ENCODE measurements at regions not wholly inside any gene's neighbourhood (a gene's known extent, or its start where the extent isn't known, plus 50 kb on each side); places are given as distances from the start of the nearest gene placed in this dataset.

DNA sequence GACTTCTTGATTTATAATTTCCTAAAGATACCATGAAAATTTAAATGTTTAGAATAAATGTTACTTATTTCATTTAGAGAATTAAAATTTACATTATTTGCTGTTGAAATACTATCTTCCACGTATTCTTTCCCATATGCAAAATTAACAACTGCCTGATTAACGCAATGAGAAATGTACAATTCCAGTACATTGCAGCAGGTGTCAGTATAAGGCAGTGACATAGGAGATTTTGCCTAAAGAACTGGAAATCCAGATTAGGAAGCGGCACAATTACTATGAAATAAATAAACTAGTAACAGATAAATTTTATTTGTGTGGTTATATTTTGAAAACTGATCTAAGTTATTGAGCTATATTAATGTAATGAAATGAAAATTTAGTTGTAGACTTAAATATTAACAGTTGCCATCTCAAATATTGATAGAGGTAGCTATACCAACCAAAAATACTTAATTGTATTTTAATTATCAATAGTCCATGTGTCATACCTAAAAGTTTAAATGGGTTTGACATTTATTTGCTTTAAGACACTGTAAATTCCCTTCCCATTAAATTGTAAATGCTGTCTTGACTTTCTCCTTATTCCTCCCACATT is 300.2 kb downstream of the UTRN start:
- peaks cover 11% of the 10 kb centered on the region; the same call in 1 of the 2 replicates for H3K36me3 ChIP-seq
- no peaks in the 10 kb centered on the region for H3K27me3 ChIP-seq (replicated peaks)
- no peaks in the 10 kb centered on the region for H3K4me1 ChIP-seq (replicated peaks)
- peak in 1 of 2 experiments; percentile 21 for DNase-seq (ENCODE audit: low read depth in 1 of 2, low spot score in 2 of 2)
- no peaks in the 10 kb centered on the region for H3K9me3 ChIP-seq (replicated peaks)
- no peak overlapping the region for H3K27ac ChIP-seq
- no peak overlapping the region for H3K4me3 ChIP-seq

DNA sequence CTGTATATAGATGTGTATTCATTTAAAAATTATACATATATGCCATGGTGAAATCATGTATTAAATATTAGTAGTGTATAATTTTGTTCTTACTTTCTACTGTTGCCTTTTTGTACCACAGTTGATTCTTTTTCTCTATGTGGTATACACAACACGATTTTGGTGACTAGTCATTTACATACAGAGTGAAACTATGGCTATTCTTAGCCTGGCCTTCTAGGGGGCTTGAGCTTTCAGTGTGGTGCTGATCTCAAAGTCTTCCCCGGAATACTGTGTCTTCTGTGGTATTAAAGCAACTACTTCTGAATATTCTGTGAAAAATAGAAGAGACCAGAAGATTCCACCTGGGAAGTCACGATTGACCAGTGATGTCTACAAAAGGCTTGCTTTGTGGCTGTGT is 301.9 kb downstream of the UTRN start:
- no peak for DNase-seq (ENCODE audit: low read depth in 1 of 2, low spot score in 2 of 2)
- Histone ChIP-seq H3K4me1 (replicated peaks) (no peaks in the 10 kb centered on the region), H3K27ac (no peak overlapping the region), H3K4me3 (no peak overlapping the region), H3K36me3 (peaks cover 8% of the 10 kb centered on the region; the same call in 1 of the 2 replicates), H3K9me3 (replicated peaks) (no peaks in the 10 kb centered on the region), H3K27me3 (replicated peaks) (no peaks in the 10 kb centered on the region)

DNA sequence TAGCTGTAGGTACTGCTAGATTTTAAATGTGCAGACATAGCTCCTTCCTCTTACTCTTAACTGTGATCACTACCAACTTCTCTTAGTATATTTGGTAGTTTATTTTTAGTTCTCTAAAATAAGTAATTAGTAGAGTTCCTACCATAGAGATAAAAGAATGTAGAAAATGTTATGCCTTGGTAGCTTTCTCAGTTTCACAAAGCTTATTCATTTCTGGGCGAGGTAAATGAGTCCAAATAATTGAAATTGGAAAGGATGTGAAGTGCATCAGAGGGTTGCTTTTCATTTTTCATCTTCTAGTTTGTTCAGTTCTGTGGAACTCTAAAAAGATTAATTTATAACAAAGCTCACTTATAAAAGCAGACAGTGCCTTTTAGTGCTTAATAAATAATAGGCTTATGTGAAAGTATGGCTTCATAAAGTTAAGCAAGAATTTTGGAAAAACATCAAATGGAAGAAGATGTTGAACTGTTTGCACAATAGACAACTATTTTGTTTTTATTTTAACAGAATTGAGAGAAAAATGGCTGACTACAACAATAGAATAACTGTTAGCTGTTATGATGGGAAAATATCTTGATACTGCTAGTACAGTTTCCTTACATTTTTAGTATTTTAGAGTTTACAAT is 303.7 kb downstream of the UTRN start:
- H3K9me3 ChIP-seq (replicated peaks): no peaks in the 10 kb centered on the region
- no peaks in the 10 kb centered on the region for H3K4me1 ChIP-seq (replicated peaks)
- H3K27me3 ChIP-seq (replicated peaks): no peaks in the 10 kb centered on the region
- no peak overlapping the region for H3K27ac ChIP-seq
- no peak for DNase-seq (ENCODE audit: low read depth in 1 of 2, low spot score in 2 of 2)
- H3K36me3 ChIP-seq: peaks cover 17% of the 10 kb centered on the region; the same call in 1 of the 2 replicates
- H3K4me3 ChIP-seq: no peak overlapping the region

DNA sequence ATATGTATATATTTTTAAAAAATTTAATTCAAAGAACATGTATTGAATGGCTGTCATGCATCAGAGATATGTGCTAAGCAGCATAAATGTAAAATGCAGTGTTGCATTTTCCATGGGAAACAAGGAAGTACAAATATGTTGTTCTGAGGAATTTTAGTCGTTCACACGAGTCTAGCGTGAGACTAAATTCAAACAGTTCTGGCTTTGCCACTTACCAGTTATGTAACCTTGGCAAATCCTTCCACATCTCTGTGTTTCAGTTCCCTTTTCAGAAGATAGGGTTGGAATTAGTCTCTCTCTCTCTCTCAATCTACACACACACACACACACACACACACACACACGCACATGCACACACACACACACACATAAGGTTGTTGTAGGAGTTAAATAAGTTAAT is 305.4 kb downstream of the UTRN start:
- Histone ChIP-seq H3K4me1 (replicated peaks) (no peaks in the 10 kb centered on the region), H3K27me3 (replicated peaks) (no peaks in the 10 kb centered on the region), H3K27ac (no peak overlapping the region), H3K9me3 (replicated peaks) (no peaks in the 10 kb centered on the region), H3K36me3 (peaks cover 17% of the 10 kb centered on the region; the same call in 1 of the 2 replicates), H3K4me3 (no peak overlapping the region)
- DNase-seq (ENCODE audit: low read depth in 1 of 2, low spot score in 2 of 2): no peak

DNA sequence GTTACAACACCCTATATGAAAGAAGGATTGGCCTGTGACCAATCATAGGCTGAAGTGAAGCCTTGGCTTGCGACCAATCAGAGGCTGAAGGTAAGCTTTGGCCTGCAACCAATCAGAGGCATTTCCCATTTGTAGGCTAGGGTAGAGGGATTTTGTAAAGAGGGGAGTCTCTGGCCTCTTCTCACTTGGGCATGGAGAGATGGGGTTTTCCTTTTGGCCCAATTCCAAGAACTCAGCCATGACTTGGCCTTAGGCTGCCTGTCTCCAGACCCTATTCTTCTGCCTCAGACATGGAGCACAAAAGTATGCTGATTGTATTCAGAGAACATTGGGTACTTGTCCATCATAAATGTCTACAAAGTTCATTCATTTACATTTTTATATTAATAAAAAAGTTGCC is 308.3 kb downstream of the UTRN start:
- H3K4me3 ChIP-seq: no peak overlapping the region
- no peaks in the 10 kb centered on the region for H3K27me3 ChIP-seq (replicated peaks)
- H3K9me3 ChIP-seq (replicated peaks): no peaks in the 10 kb centered on the region
- H3K4me1 ChIP-seq (replicated peaks): no peaks in the 10 kb centered on the region
- no peak for DNase-seq (ENCODE audit: low read depth in 1 of 2, low spot score in 2 of 2)
- H3K36me3 ChIP-seq: peaks cover 8% of the 10 kb centered on the region; the same call in 1 of the 2 replicates
- no peak overlapping the region for H3K27ac ChIP-seq

DNA sequence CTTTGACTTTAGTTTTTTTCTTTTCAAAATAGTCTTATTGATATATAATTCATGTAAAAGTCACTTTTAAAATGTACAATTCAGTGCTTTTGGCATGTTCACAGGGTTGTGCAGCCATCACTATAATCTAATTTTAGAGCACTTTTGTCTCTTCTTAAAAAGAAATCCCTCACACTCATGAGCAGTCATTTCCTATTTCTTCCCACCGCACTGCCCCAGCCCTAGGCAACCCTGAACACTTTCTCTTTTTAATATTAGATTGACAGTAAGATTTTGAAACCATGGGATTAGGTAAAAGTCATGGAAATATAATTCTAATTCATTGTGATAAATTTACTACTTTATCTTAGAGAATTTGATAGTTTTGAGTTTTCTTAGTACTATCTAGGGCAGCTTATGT is 309.4 kb downstream of the UTRN start:
- Histone ChIP-seq H3K27ac (no peak overlapping the region), H3K27me3 (replicated peaks) (no peaks in the 10 kb centered on the region), H3K4me1 (replicated peaks) (no peaks in the 10 kb centered on the region), H3K36me3 (peaks cover 9% of the 10 kb centered on the region; the same call in 1 of the 2 replicates), H3K9me3 (replicated peaks) (no peaks in the 10 kb centered on the region), H3K4me3 (no peak overlapping the region)
- no peak for DNase-seq (ENCODE audit: low read depth in 1 of 2, low spot score in 2 of 2)

DNA sequence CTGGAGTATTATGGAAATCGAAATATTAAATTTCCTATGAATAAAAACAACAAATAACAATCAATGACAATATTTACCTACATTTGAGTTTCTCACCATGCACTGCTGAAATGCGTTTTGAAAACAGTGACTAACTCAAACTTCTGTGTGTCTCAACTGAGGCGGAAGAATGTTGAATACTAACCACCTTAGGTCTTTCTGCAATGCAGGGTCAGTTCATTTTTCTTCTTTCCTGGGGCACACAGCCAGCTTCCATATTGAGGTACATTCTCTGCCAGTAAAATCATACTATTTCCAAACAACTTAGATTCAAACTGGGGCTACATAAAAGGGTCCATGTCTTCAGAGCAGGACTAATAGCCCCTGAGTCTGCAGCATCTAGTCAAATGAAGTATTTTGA is 310.1 kb downstream of the UTRN start:
- Histone ChIP-seq H3K27ac (no peak overlapping the region), H3K9me3 (replicated peaks) (no peaks in the 10 kb centered on the region), H3K4me1 (replicated peaks) (no peaks in the 10 kb centered on the region), H3K36me3 (peaks cover 11% of the 10 kb centered on the region; the same call in 1 of the 2 replicates), H3K4me3 (no peak overlapping the region), H3K27me3 (replicated peaks) (no peaks in the 10 kb centered on the region)
- DNase-seq (ENCODE audit: low read depth in 1 of 2, low spot score in 2 of 2): no peak

DNA sequence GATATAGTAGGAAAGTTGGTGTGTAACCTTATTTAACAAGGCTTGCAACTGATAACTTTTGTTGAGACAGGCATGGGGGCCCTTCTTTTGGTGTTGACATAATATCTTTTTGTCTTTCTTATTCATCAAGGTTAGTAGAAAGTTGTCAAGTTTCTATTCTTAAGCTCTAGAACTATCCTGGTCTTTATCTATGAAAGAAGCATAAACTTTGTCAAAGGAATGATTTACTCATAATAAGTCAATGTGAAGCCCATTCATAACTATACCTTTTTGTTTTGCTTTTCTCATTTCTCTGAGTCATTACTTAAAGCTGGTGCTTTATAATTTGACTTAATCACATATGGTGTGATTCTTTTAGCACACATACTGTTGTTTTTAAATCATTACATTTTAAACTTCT is 312.4 kb downstream of the UTRN start:
- Histone ChIP-seq H3K36me3 (0 out of 2 replicates have a peak, but pooled peaks cover 11% of the 10 kb centered on the region), H3K27ac (no peak overlapping the region), H3K27me3 (replicated peaks) (no peaks in the 10 kb centered on the region), H3K4me3 (no peak overlapping the region), H3K9me3 (replicated peaks) (no peaks in the 10 kb centered on the region), H3K4me1 (replicated peaks) (no peaks in the 10 kb centered on the region)
- no peak for DNase-seq (ENCODE audit: low read depth in 1 of 2, low spot score in 2 of 2)

DNA sequence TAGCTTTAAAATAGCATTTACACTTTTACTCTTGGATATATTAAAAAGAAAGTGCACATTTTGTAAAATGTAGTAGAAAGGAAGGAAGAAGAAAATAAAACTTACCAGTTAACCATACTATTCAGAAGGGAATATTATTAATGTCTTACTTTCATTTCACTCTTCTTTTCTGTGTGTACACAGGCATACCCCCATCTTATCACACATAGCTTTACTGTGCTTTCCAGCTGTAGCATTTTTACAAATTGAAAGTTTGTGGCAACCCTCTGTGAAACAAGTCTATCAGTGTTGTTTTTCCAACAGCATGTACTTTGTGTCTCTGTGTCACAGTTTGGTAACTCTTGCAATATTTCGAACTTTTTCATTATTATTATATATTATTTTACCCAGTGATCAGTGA is 314.5 kb downstream of the UTRN start:
- H3K27me3 ChIP-seq (replicated peaks): no peaks in the 10 kb centered on the region
- no peaks in the 10 kb centered on the region for H3K4me1 ChIP-seq (replicated peaks)
- no peak overlapping the region for H3K27ac ChIP-seq
- H3K36me3 ChIP-seq: 0 out of 2 replicates have a peak, but pooled peaks cover 3% of the 10 kb centered on the region
- H3K9me3 ChIP-seq (replicated peaks): no peaks in the 10 kb centered on the region
- no peak overlapping the region for H3K4me3 ChIP-seq
- no peak for DNase-seq (ENCODE audit: low read depth in 1 of 2, low spot score in 2 of 2)

DNA sequence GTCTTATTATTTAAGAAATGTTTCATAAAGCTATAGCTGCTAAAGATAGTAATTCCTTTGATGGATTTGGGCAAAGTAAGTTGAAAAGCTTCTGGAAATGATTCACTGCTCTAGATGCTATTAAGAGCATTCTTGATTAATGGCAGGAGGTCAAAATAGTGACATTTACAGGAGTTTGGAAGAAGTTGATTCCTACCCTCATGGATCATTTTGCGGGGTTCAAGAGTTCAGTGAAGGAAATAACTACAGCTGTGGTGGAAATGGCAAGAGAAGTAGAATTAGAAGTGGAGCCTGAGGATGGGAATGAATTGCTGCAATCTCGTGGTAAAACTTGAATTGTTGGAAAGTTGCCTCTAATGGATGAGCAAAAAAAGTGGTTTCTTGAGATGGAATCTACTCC is 316.1 kb downstream of the UTRN start:
- no peaks in the 10 kb centered on the region for H3K27me3 ChIP-seq (replicated peaks)
- H3K36me3 ChIP-seq: 0 out of 2 replicates have a peak, but pooled peaks cover 3% of the 10 kb centered on the region
- H3K4me3 ChIP-seq: no peak overlapping the region
- no peaks in the 10 kb centered on the region for H3K4me1 ChIP-seq (replicated peaks)
- no peaks in the 10 kb centered on the region for H3K9me3 ChIP-seq (replicated peaks)
- DNase-seq (ENCODE audit: low read depth in 1 of 2, low spot score in 2 of 2): no peak
- no peak overlapping the region for H3K27ac ChIP-seq

DNA sequence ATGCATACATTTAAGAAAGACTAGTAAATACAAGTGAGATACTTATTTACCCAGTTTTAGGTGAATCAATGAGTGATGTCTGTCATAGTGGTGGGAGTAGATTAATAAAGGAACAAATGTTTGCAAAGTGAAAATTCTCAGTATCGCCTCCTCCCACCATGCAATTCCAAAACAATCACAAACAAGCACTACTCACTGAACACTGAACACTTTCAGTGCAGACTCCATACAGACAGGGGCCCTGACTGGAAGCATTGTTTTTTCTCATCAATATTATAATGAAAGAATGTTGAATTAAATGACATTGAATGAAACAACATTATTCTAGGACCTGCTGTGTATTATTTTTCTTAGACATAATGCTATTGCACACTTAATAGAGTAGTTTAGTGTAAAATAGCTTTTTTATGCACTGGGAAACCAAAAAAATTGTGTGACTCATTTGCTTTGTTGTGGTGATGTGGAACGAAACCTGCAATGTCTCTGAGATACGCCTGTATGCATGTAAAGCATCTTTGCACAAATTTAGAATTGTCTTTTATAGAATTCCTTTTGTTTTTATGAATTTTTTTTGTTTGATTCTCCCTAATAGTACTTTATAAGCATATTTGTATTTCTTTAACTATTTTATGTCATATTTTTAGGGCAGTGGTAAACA is 317.5 kb downstream of the UTRN start:
- Histone ChIP-seq H3K27ac (no peak overlapping the region), H3K9me3 (replicated peaks) (no peaks in the 10 kb centered on the region), H3K36me3 (peaks cover 9% of the 10 kb centered on the region; the same call in 1 of the 2 replicates), H3K4me1 (replicated peaks) (no peaks in the 10 kb centered on the region), H3K4me3 (no peak overlapping the region), H3K27me3 (replicated peaks) (no peaks in the 10 kb centered on the region)
- no peak for DNase-seq (ENCODE audit: low read depth in 1 of 2, low spot score in 2 of 2)

DNA sequence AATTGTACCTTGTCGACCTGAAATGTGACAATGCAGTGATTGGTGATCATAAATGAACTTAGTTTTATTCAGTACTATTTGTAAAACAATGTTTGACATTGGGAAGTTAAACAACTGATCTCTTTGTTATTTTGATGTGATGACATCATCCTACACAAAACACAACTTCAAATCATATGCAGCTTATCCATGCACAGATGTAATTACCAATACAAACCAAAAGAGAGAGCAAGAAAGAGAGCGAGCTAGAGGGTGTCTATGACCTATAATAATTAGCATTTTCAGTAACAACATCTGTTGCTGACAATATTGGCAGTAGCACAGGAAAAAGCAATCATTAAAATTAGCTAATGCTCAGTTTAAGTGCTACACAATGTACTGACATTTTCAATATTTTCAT is 320.9 kb downstream of the UTRN start:
- Histone ChIP-seq H3K4me3 (no peak overlapping the region), H3K27ac (no peak overlapping the region)
- DNase-seq (ENCODE audit: low read depth in 1 of 2, low spot score in 2 of 2): no peak

DNA sequence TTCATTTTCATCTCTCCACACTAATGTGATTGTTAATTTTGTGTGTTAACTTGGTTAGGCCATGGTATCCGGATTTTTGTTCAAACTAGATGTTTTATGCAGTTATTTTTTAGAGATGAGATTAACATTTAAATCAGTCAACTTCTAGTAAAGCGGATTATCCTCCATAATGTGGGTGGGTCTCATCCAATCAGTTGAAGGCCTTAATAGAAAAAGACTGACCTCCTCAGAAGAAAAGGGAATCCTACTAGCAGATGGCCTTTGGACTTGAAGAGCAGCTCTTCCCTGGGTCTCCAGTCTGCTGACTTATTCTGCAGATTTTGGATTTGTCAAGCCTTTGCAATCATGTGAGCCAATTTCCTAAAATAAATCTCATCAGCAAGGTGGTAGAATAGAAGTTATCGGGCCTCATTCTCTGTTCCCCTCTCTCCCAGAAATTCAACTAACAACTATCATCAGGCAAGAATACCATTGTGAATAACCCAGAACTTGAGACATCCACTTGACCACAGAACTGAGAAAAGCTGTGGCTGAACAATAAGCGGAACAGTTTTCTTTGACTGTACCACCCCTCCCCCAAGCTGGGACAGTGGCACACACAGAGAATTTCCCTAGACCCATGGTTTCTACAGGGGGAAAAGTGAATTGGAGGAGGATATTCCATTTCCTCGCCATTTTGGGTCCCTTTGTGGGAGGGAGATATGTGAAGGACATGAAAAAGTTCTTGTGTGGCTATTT is 323.0 kb downstream of the UTRN start:
- Histone ChIP-seq H3K27ac (no peak overlapping the region), H3K27me3 (replicated peaks) (no peaks in the 10 kb centered on the region), H3K4me1 (replicated peaks) (no peaks in the 10 kb centered on the region), H3K4me3 (no peak overlapping the region), H3K9me3 (replicated peaks) (no peaks in the 10 kb centered on the region), H3K36me3 (peaks cover 7% of the 10 kb centered on the region; the same call in 1 of the 2 replicates)
- DNase-seq (ENCODE audit: low read depth in 1 of 2, low spot score in 2 of 2): no peak

More for the DNA sequence above, 320.9 kb downstream of the UTRN start:
- Histone ChIP-seq H3K4me1 (replicated peaks) (no peaks in the 10 kb centered on the region), H3K27me3 (replicated peaks) (no peaks in the 10 kb centered on the region), H3K36me3 (peaks cover 7% of the 10 kb centered on the region; the same call in 1 of the 2 replicates), H3K9me3 (replicated peaks) (no peaks in the 10 kb centered on the region)

DNA sequence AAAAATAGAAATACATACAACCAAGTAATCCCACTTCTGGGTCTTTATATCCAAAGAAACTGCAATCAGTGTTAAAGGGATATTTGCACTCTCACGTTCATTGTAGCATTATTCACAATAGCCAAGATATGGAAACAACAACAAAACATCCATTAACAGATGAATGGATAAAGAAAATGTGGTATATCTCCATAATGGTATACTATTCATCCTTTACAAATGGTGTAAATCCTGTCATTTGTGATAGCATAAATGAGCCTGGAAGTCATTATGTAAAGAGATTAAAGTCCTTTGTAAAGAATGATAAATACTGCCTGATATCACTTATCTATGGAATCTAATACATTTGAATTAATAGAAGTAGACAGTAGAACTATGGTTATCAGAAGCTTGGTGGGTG is 327.7 kb downstream of the UTRN start:
- Histone ChIP-seq H3K36me3 (no peaks in the 10 kb centered on the region; the same call in 1 of the 2 replicates), H3K9me3 (replicated peaks) (no peaks in the 10 kb centered on the region), H3K4me3 (no peak overlapping the region), H3K27me3 (replicated peaks) (no peaks in the 10 kb centered on the region), H3K4me1 (replicated peaks) (no peaks in the 10 kb centered on the region), H3K27ac (no peak overlapping the region)
- no peak for DNase-seq (ENCODE audit: low read depth in 1 of 2, low spot score in 2 of 2)

Measured in SJSA1 (cell line).